Kidney epithelial cell (primary cell): ENCODE measurements at regions not wholly inside any gene's neighbourhood (a gene's known extent, or its start where the extent isn't known, plus 50 kb on each side); places are given as distances from the start of the nearest gene placed in this dataset.

ENCODE experiments used
- DNase-seq: peaks from one replicate; pipeline ENCODE4 v3.0.0-alpha.2; 2010; ENCODE audit warnings: low read depth
- H3K27me3 ChIP-seq: 2 replicates; pipeline ENCODE4 v1.6.0; 2011; ENCODE audit warnings: low read length; ENCODE audit not compliant: control insufficient read depth, insufficient read depth
- H3K36me3 ChIP-seq: 2 replicates; pipeline ENCODE4 v1.5.1; 2011; ENCODE audit warnings: low read length; ENCODE audit not compliant: control insufficient read depth, insufficient read depth
- H3K4me3 ChIP-seq: 2 replicates; pipeline ENCODE4 v1.5.1; 2011; ENCODE audit warnings: low read depth, mild to moderate bottlenecking, control low read depth, low read length
- CTCF ChIP-seq: IDR thresholded peaks from 2 replicates; pipeline ENCODE4 v1.5.1; 2011; ENCODE audit warnings: mild to moderate bottlenecking, moderate library complexity, low read length, control low read depth, inconsistent platforms; ENCODE audit not compliant: insufficient read depth, poor library complexity, severe bottlenecking

- no peak for TF ChIP-seq CTCF
- no peaks in the 10 kb centered on the region for H3K36me3 ChIP-seq
- H3K4me3 ChIP-seq, result no peak overlapping the region
- no peak for DNase-seq
- no peaks in the 10 kb centered on the region for H3K27me3 ChIP-seq
Measured at GRCh38 chr9:135222881-135223760, 135.7 kb downstream of the OLFM1 start.

GRCh38 chr9:135223831-135224230 is 136.4 kb downstream of the OLFM1 start:
- DNase-seq, result no peak
- TF ChIP-seq CTCF, result no peak
- H3K4me3 ChIP-seq, result no peak overlapping the region

GRCh38 chr9:135224286-135224877 is 136.9 kb downstream of the OLFM1 start:
- Histone ChIP-seq H3K4me3 (no peak overlapping the region), H3K27me3 (no peaks in the 10 kb centered on the region), H3K36me3 (no peaks in the 10 kb centered on the region)
- no peak for TF ChIP-seq CTCF
- DNase-seq, result no peak

More at GRCh38 chr9:135223831-135224230, 136.4 kb downstream of the OLFM1 start:
- Histone ChIP-seq H3K27me3 (no peaks in the 10 kb centered on the region), H3K36me3 (no peaks in the 10 kb centered on the region)

GRCh38 chr9:135224921-135225541 is 137.6 kb downstream of the OLFM1 start:
- TF ChIP-seq CTCF, result no peak
- no peak overlapping the region for H3K4me3 ChIP-seq
- H3K36me3 ChIP-seq, result no peaks in the 10 kb centered on the region
- DNase-seq, result no peak
- H3K27me3 ChIP-seq, result no peaks in the 10 kb centered on the region

GRCh38 chr9:135225619-135226228 is 138.3 kb downstream of the OLFM1 start:
- Histone ChIP-seq H3K27me3 (no peaks in the 10 kb centered on the region), H3K36me3 (no peaks in the 10 kb centered on the region), H3K4me3 (no peak overlapping the region)
- DNase-seq, result no peak
- TF ChIP-seq CTCF, result no peak
